ENCODE measurements at regions not wholly inside any gene's neighbourhood (a gene's known extent, or its start where the extent isn't known, plus 50 kb on each side); places are given as distances from the start of the nearest gene placed in this dataset.

DNA sequence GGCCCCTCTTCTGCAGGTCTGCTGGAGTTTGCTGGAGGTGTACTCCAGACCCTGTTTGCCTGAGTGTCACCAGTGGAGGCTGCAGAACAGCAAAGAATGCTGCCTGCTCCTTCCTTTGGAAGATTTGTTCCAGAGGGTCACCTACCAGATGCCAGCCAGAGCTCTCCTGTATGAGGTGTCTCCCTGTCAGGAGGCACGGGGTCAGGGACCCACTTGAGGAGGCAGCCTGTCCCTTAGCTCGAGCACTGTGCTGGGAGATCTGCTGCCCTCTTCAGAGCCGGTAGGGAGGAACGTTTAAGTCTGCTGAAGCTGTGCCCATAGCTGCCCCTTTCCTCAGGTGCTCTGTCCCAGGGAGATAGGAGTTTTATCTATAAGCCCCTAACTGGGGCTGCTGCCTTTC lies 207.9 kb downstream of the FAT3 start:
- H3K4me2 ChIP-seq (ENCODE audit: low read length): no peak overlapping the region
- H3F3A ChIP-seq (ENCODE audit: low read length, unreplicated experiment): no peaks in the 10 kb centered on the region
- POLR2A ChIA-PET (ENCODE audit: unreplicated experiment): no interaction called here
- no peaks in the 10 kb centered on the region for H3K9me3 ChIP-seq (ENCODE audit: low read length)
- H3K4me3 ChIP-seq (ENCODE audit: low read length): no peak overlapping the region
- no peaks in the 10 kb centered on the region for H4K20me1 ChIP-seq (ENCODE audit: low read length)
- H3K4me1 ChIP-seq (ENCODE audit: insufficient read depth, low read length): no peaks in the 10 kb centered on the region
- no peak overlapping the region for H3K27ac ChIP-seq (ENCODE audit: low read length)
- DNase-seq: no peak
- CTCF ChIA-PET: no interaction called here
- no TSS peak for BruUV-seq (replicated peaks)
- no peak overlapping the region for H2AFZ ChIP-seq (ENCODE audit: low read length)
- intact Hi-C loops (cut with micrococcal nuclease): no loop called here
- no peak for ATAC-seq
- H3K9me2 ChIP-seq (replicated peaks; ENCODE audit: low read length): no peaks in the 10 kb centered on the region
- no peak overlapping the region for H3K9ac ChIP-seq (ENCODE audit: low read length)
- no peak for TF ChIP-seq EZH2 (IDR thresholded peaks at IDR 0.05; ENCODE audit: low read length, unreplicated experiment)
- no peak for TF ChIP-seq EZH2phosphoT487 (IDR thresholded peaks at IDR 0.05; ENCODE audit: borderline replicate concordance, low read length)
- TF ChIP-seq, protein P1, sequence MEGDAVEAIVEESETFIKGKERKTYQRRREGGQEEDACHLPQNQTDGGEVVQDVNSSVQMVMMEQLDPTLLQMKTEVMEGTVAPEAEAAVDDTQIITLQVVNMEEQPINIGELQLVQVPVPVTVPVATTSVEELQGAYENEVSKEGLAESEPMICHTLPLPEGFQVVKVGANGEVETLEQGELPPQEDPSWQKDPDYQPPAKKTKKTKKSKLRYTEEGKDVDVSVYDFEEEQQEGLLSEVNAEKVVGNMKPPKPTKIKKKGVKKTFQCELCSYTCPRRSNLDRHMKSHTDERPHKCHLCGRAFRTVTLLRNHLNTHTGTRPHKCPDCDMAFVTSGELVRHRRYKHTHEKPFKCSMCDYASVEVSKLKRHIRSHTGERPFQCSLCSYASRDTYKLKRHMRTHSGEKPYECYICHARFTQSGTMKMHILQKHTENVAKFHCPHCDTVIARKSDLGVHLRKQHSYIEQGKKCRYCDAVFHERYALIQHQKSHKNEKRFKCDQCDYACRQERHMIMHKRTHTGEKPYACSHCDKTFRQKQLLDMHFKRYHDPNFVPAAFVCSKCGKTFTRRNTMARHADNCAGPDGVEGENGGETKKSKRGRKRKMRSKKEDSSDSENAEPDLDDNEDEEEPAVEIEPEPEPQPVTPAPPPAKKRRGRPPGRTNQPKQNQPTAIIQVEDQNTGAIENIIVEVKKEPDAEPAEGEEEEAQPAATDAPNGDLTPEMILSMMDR (conservative IDR thresholded peaks at IDR 0.05; ENCODE audit: low read depth, low read length): no peak
- H3K27me3 ChIP-seq (ENCODE audit: low read length): no peaks in the 10 kb centered on the region
- H3K36me3 ChIP-seq (ENCODE audit: low read depth, low read length): no peaks in the 10 kb centered on the region
- H3K79me2 ChIP-seq (ENCODE audit: low read length): no peaks in the 10 kb centered on the region

DNA sequence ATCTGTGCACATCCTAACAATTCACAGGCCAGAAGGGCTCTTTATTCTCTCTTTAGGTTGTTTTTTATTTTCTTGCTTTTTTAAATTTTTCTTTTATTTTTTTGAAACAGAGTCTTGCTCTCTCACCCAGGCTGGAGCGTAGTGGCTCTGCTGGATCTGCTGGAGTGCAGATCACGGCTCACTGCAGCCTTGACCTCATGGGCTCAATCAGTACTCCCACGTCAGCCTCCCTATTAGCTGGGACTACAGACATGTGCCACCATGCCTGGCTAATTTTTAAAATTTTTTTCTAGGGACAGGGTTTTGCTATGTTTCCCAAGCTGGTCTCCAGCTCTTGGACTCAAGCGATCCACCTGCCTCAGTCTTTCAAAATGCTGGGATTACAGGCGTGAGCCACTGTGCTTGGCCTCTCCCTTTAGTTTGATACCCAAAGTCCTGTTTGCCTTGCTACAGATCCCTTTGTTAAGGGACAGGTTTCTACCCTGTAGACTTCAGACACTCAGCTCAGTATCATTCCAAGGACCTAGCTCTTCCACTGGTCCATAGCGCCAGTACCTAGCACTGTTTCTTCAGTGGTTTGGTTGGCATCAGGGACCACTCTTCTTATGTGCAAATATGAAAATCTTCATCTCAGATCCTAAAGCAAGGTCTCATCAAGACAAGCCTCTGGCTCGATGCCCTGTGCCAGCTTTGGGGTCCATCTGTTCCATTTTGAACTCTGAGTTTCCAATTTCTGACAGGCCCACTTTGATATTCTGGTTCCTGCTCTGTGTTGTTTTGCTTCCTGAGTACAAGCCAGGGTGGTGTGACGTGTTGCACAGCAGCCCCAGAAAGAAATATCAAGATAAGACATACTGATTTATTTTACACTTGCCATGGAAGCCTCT lies 211.7 kb downstream of the FAT3 start:
- POLR2A ChIA-PET (ENCODE audit: unreplicated experiment): no interaction called here

DNA sequence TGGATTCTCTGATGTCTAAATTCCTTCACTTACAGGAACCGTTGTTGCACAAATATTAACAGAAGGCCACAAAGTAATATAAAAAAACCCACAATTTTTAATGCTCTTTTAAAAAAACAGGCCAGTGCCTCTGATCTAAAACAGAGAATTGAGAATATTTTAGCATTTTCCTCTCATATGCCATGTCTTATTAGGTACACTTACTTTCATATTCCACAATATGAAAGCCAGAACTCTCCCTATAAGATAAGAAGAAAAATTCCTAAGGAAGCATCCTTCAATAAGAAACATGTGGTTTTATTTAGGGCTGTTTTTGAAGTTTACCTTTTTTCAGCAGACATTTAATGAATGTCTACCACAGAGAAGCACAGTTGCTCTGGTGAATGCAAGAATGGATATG lies 214.5 kb downstream of the FAT3 start:
- intact Hi-C loops (cut with micrococcal nuclease): no loop called here
- TF ChIP-seq EZH2phosphoT487 (IDR thresholded peaks at IDR 0.05; ENCODE audit: borderline replicate concordance, low read length) (no peak), EZH2 (IDR thresholded peaks at IDR 0.05; ENCODE audit: low read length, unreplicated experiment) (no peak)
- TF ChIP-seq, protein P1 (conservative IDR thresholded peaks at IDR 0.05; ENCODE audit: low read depth, low read length): no peak
- POLR2A ChIA-PET (ENCODE audit: unreplicated experiment): no interaction called here
- Histone ChIP-seq H2AFZ (ENCODE audit: low read length) (no peak overlapping the region), H3K9me3 (ENCODE audit: low read length) (no peaks in the 10 kb centered on the region), H3K4me1 (ENCODE audit: insufficient read depth, low read length) (no peaks in the 10 kb centered on the region), H3F3A (ENCODE audit: low read length, unreplicated experiment) (no peaks in the 10 kb centered on the region), H3K4me3 (ENCODE audit: low read length) (no peak overlapping the region), H3K79me2 (ENCODE audit: low read length) (no peaks in the 10 kb centered on the region), H4K20me1 (ENCODE audit: low read length) (no peaks in the 10 kb centered on the region), H3K9me2 (replicated peaks; ENCODE audit: low read length) (no peaks in the 10 kb centered on the region), H3K36me3 (ENCODE audit: low read depth, low read length) (no peaks in the 10 kb centered on the region), H3K4me2 (ENCODE audit: low read length) (no peak overlapping the region), H3K27me3 (ENCODE audit: low read length) (0 out of 2 replicates have a peak, but pooled peaks cover 9% of the 10 kb centered on the region), H3K27ac (ENCODE audit: low read length) (no peak overlapping the region), H3K9ac (ENCODE audit: low read length) (no peak overlapping the region)
- ATAC-seq (no peak), DNase-seq (no peak)
- CTCF ChIA-PET: no interaction called here
- BruUV-seq (replicated peaks): no TSS peak

More for the DNA sequence above, 211.7 kb downstream of the FAT3 start:
- H3K79me2 ChIP-seq (ENCODE audit: low read length): no peaks in the 10 kb centered on the region
- no peaks in the 10 kb centered on the region for H3K36me3 ChIP-seq (ENCODE audit: low read depth, low read length)
- no TSS peak for BruUV-seq (replicated peaks)
- CTCF ChIA-PET: no interaction called here
- no peak overlapping the region for H3K4me2 ChIP-seq (ENCODE audit: low read length)
- no peaks in the 10 kb centered on the region for H3K4me1 ChIP-seq (ENCODE audit: insufficient read depth, low read length)
- TF ChIP-seq, protein P1 (conservative IDR thresholded peaks at IDR 0.05; ENCODE audit: low read depth, low read length): no peak
- TF ChIP-seq EZH2 (IDR thresholded peaks at IDR 0.05; ENCODE audit: low read length, unreplicated experiment): no peak
- no peaks in the 10 kb centered on the region for H4K20me1 ChIP-seq (ENCODE audit: low read length)
- no peaks in the 10 kb centered on the region for H3F3A ChIP-seq (ENCODE audit: low read length, unreplicated experiment)
- no peak overlapping the region for H2AFZ ChIP-seq (ENCODE audit: low read length)
- no peak overlapping the region for H3K27ac ChIP-seq (ENCODE audit: low read length)
- H3K27me3 ChIP-seq (ENCODE audit: low read length): 0 out of 2 replicates have a peak, but pooled peaks cover 3% of the 10 kb centered on the region
- H3K4me3 ChIP-seq (ENCODE audit: low read length): no peak overlapping the region
- H3K9ac ChIP-seq (ENCODE audit: low read length): no peak overlapping the region
- H3K9me3 ChIP-seq (ENCODE audit: low read length): no peaks in the 10 kb centered on the region
- DNase-seq (no peak), ATAC-seq (no peak)
- no peaks in the 10 kb centered on the region for H3K9me2 ChIP-seq (replicated peaks; ENCODE audit: low read length)
- intact Hi-C loops (cut with micrococcal nuclease): no loop called here
